IMR-90 (cell line): ENCODE measurements at regions not wholly inside any gene's neighbourhood (a gene's known extent, or its start where the extent isn't known, plus 50 kb on each side); places are given as distances from the start of the nearest gene placed in this dataset.

Experiments used
- ATAC-seq: fragments of 200-7000 bp; cut with Tn5 transposase; 2 replicates; pipeline ENCODE4 v1.9.1; 2020; ENCODE audit warnings: low read depth, mild to moderate bottlenecking, moderate library complexity
- BruUV-seq: library from RNA; stranded (reverse); fragments of 400-500 nt; replicated peaks from 2 replicates; lab custom pipeline; 2021; lab: Mats Ljungman, UMichigan
- CTCF ChIA-PET: fragments of 300-600 bp; formaldehyde crosslinking; extraction: SDS; loops from one replicate; lab custom pipeline; 2021; ENCODE audit warnings: antibody characterized with exemption; lab: Yijun Ruan, JAX
- POLR2A ChIA-PET: fragments of 300-600 bp; sonication (Branson Sonifier 250); formaldehyde crosslinking; loops from one replicate; lab custom pipeline; 2022; ENCODE audit warnings: antibody characterized with exemption; ENCODE audit not compliant: unreplicated experiment; lab: Charles Lee
- DNase-seq: peaks from one replicate; pipeline ENCODE4 v3.0.0; 2013
- H2AFZ ChIP-seq: replicated peaks from 2 replicates; pipeline ENCODE3; 2013; ENCODE audit warnings: low read length, mild to moderate bottlenecking; ENCODE audit not compliant: poor library complexity
- H2AK5ac ChIP-seq: 2 replicates; pipeline ENCODE4 v1.6.1; 2013; ENCODE audit warnings: low read depth, low read length, inconsistent platforms
- H2AK9ac ChIP-seq: replicated peaks from 2 replicates; pipeline ENCODE3; 2013; ENCODE audit warnings: mild to moderate bottlenecking, low read depth, low read length, moderate library complexity; ENCODE audit not compliant: poor library complexity
- H2BK120ac ChIP-seq: 2 replicates; pipeline ENCODE4 v1.6.1; 2013; ENCODE audit warnings: low read depth, low read length, inconsistent platforms
- H2BK15ac ChIP-seq: 3 replicates; pipeline ENCODE4 v1.6.1; 2013; ENCODE audit warnings: low read depth, low read length, inconsistent platforms
- H2BK20ac ChIP-seq: 2 replicates; pipeline ENCODE4 v1.6.1; 2013; ENCODE audit warnings: low read depth, mild to moderate bottlenecking, inconsistent platforms, low read length, moderate library complexity
- H2BK5ac ChIP-seq: 2 replicates; pipeline ENCODE4 v1.6.1; 2013; ENCODE audit warnings: mild to moderate bottlenecking, low read depth, low read length, inconsistent platforms; ENCODE audit not compliant: poor library complexity, severe bottlenecking
- H3K14ac ChIP-seq: replicated peaks from 2 replicates; pipeline ENCODE4 v1.6.1; 2013; ENCODE audit warnings: low read depth, low read length, inconsistent platforms
- H3K18ac ChIP-seq: 2 replicates; pipeline ENCODE4 v1.6.1; 2013; ENCODE audit warnings: low read depth, low read length, control low read depth
- H3K23ac ChIP-seq: 2 replicates; pipeline ENCODE4 v1.6.1; 2013; ENCODE audit warnings: low read depth, low read length, inconsistent platforms
- H3K27ac ChIP-seq: 2 replicates; pipeline ENCODE4 v1.5.1; 2013; ENCODE audit warnings: mild to moderate bottlenecking, control low read depth, low read length; ENCODE audit not compliant: insufficient read depth
- H3K27me3 ChIP-seq: 2 replicates; pipeline ENCODE4 v1.6.1; 2013; ENCODE audit warnings: low read length; ENCODE audit not compliant: control insufficient read depth, insufficient read depth
- H3K36me3 ChIP-seq: 2 replicates; pipeline ENCODE4 v1.6.1; 2013; ENCODE audit warnings: low read length, mixed read lengths; ENCODE audit not compliant: control insufficient read depth, insufficient read depth
- H3K4ac ChIP-seq: 2 replicates; pipeline ENCODE4 v1.6.1; 2013; ENCODE audit warnings: low read depth, low read length, inconsistent platforms
- H3K4me1 ChIP-seq: 2 replicates; pipeline ENCODE4 v1.6.1; 2013; ENCODE audit warnings: low read length, mixed read lengths; ENCODE audit not compliant: control insufficient read depth, insufficient read depth
- H3K4me2 ChIP-seq: 2 replicates; pipeline ENCODE4 v1.6.1; 2013; ENCODE audit warnings: low read depth, mild to moderate bottlenecking, control low read depth, low read length, moderate library complexity
- H3K4me3 ChIP-seq: 2 replicates; pipeline ENCODE4 v1.5.1; 2013; ENCODE audit warnings: low read depth, mild to moderate bottlenecking, control low read depth, low read length, moderate library complexity; ENCODE audit not compliant: insufficient read depth
- H3K56ac ChIP-seq: 2 replicates; pipeline ENCODE4 v1.6.1; 2013; ENCODE audit warnings: low read length, inconsistent platforms; ENCODE audit not compliant: insufficient read depth; ENCODE audit errors: extremely low read depth
- H3K79me1 ChIP-seq, 2 experiments: 2 replicates each; pipeline ENCODE4 v1.6.1; 2013; ENCODE audit warnings: low read length in 2 of 2, inconsistent platforms in 1 of 2, low read depth in 1 of 2
- H3K9ac ChIP-seq: 2 replicates; pipeline ENCODE4 v1.6.1; 2013; ENCODE audit warnings: low read depth, low read length, control low read depth
- H3K9me1 ChIP-seq: 2 replicates; pipeline ENCODE4 v1.6.1; 2013; ENCODE audit warnings: low read length, inconsistent platforms; ENCODE audit not compliant: insufficient read depth
- H3K9me3 ChIP-seq: 2 replicates; pipeline ENCODE4 v1.6.1; 2013; ENCODE audit warnings: low read length; ENCODE audit not compliant: control insufficient read depth, insufficient read depth
- H4K20me1 ChIP-seq: 2 replicates; pipeline ENCODE4 v1.6.1; 2013; ENCODE audit warnings: low read length, inconsistent platforms; ENCODE audit not compliant: insufficient read depth
- H4K5ac ChIP-seq: 2 replicates; pipeline ENCODE4 v1.6.1; 2013; ENCODE audit warnings: mild to moderate bottlenecking, low read depth, low read length, control low read depth
- H4K8ac ChIP-seq, 2 experiments: 2 replicates each; pipeline ENCODE4 v1.6.1; 2013; ENCODE audit warnings: low read depth in 2 of 2, low read length in 2 of 2, control low read depth in 1 of 2, inconsistent platforms in 1 of 2
- H4K91ac ChIP-seq: 2 replicates; pipeline ENCODE4 v1.6.1; 2013; ENCODE audit warnings: low read depth, low read length, inconsistent platforms; ENCODE audit not compliant: insufficient read depth
- CHD1 ChIP-seq: IDR thresholded peaks from 2 replicates; pipeline ENCODE4 v1.6.1; 2012; ENCODE audit warnings: low read depth, low read length, improper control_type of control experiment
- CTCF ChIP-seq: conservative IDR thresholded peaks from 2 replicates; pipeline ENCODE4 v1.5.1; 2012; ENCODE audit warnings: mild to moderate bottlenecking, low read depth, low read length, improper control_type of control experiment
- FOS ChIP-seq: fragments of 150-350 bp; IDR thresholded peaks from 2 replicates; pipeline ENCODE4 v1.6.1; 2016; ENCODE audit warnings: low read depth, low read length
- MAFK ChIP-seq: IDR thresholded peaks from 2 replicates; pipeline ENCODE4 v1.6.1; 2012; ENCODE audit warnings: low read depth, low read length, improper control_type of control experiment
- MXI1 ChIP-seq: IDR thresholded peaks from 2 replicates; pipeline ENCODE4 v1.6.1; 2012; ENCODE audit warnings: low read depth, mild to moderate bottlenecking, low read length, moderate library complexity, borderline replicate concordance
- POLR2A ChIP-seq: IDR thresholded peaks from 2 replicates; pipeline ENCODE4 v1.6.1; 2012; ENCODE audit warnings: mild to moderate bottlenecking, low read depth, low read length
- RAD21 ChIP-seq: IDR thresholded peaks from 2 replicates; pipeline ENCODE4 v1.6.1; 2012; ENCODE audit warnings: low read length, improper control_type of control experiment
- RCOR1 ChIP-seq: IDR thresholded peaks from 2 replicates; pipeline ENCODE4 v1.6.1; 2012; ENCODE audit warnings: mild to moderate bottlenecking, low read length, improper control_type of control experiment; ENCODE audit not compliant: insufficient replicate concordance
- SMC3 ChIP-seq: fragments of 150-350 bp; IDR thresholded peaks from 2 replicates; pipeline ENCODE4 v1.6.1; 2016; ENCODE audit warnings: low read depth, mild to moderate bottlenecking, antibody characterized with exemption, low read length, moderate library complexity
- WGBS, 2 experiments: methylation state at CpG; one replicate each; pipeline versions ENCODE4 v1.1.5 to v1.1.7; 2013; ENCODE audit warnings: missing lambda C conversion rate in 2 of 2; ENCODE audit not compliant: insufficient read length in 1 of 2; ENCODE audit errors: extremely low coverage in 2 of 2; 5-methylcytosine and 5-hydroxymethylcytosine counted together
- dilution Hi-C: fragments of 300-500 bp; cut with HindIII; formaldehyde crosslinking; loops from one replicate; pipeline ENCODE4 v1.14.3; 2018; ENCODE audit warnings: low sequenced_read_pairs; ENCODE audit not compliant: unreplicated experiment
- in situ Hi-C: fragments of 300-500 bp; cut with MboI; formaldehyde crosslinking; loops from 3 replicates; pipeline ENCODE4 v1.14.3; 2019; ENCODE audit warnings: low sequenced_read_pairs, inconsistent platforms, mixed read lengths
- intact Hi-C: fragments of 100-400 bp; cut with micrococcal nuclease; formaldehyde crosslinking; loops from 2 replicates; pipeline ENCODE4 v1.10.0; 2022

GRCh38 chr1:96116731-96117130 is 604.9 kb upstream of the PTBP2 start:
- Histone ChIP-seq H3K56ac (no peak overlapping the region), H2AFZ (no peak overlapping the region), H4K20me1 (no peaks in the 10 kb centered on the region), H2AK9ac (no peak overlapping the region), H3K4me1 (no peaks in the 10 kb centered on the region), H4K5ac (no peak overlapping the region), H2BK120ac (no peak overlapping the region), H4K91ac (no peak overlapping the region), H3K27ac (no peak overlapping the region), H2BK15ac (no peak overlapping the region), H4K8ac (no peak overlapping the region), H2AK5ac (no peak overlapping the region), H3K4me2 (no peak overlapping the region), H3K23ac (no peak overlapping the region), H3K9me1 (no peaks in the 10 kb centered on the region), H3K36me3 (no peaks in the 10 kb centered on the region), H2BK5ac (no peak overlapping the region), H3K14ac (no peak overlapping the region), H3K79me1 (no peaks in the 10 kb centered on the region), H3K9ac (no peak overlapping the region), H3K4me3 (no peak overlapping the region), H3K27me3 (no peaks in the 10 kb centered on the region), H3K18ac (no peak overlapping the region), H3K4ac (no peak overlapping the region), H2BK20ac (no peak overlapping the region), H3K9me3 (no peaks in the 10 kb centered on the region)
- dilution Hi-C loops, result no loop called here
- WGBS, 2 experiments, result no CpG with 5 or more reads among the region's 6 CpGs
- CTCF ChIA-PET, result no interaction called here
- no TSS peak for BruUV-seq
- in situ Hi-C loops, result no loop called here
- intact Hi-C loops, result no loop called here
- TF ChIP-seq FOS (no peak), POLR2A (no peak), RAD21 (no peak), MAFK (no peak), CTCF (no peak), CHD1 (no peak), MXI1 (no peak), RCOR1 (no peak), SMC3 (no peak)
- POLR2A ChIA-PET, result no interaction called here
- DNase-seq (peak; percentile 17), ATAC-seq (peak; percentile 59)
